ENCODE measurements at regions not wholly inside any gene's neighbourhood (a gene's known extent, or its start where the extent isn't known, plus 50 kb on each side); places are given as distances from the start of the nearest gene placed in this dataset.

- no peak for DNase-seq
These were observed 463.3 kb upstream of the DMAC1 start for GRCh38 chr9:8262625-8263622.

- DNase-seq: no peak
These were observed 462.2 kb upstream of the DMAC1 start for GRCh38 chr9:8261737-8262136.

DNA sequence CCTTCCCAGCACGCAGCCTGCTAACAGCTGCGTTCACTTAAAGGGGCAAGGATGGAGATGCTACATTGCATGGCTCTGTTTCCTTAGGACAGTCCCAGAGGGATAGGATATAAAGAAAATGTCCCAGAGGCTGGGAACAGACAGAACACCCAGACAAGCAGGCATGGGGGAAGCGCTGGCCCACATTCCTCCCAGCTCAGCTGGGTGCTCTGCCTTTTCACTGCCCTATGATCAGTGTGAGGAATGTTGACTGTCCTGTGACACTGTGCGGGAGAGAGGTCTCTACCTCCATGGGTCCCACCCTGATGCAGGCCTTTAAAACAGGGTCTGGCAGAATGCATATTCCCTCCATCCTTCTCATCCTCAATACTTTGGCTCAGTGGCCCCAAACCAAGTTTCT is 459.4 kb upstream of the DMAC1 start:
- DNase-seq: no peak

GRCh38 chr9:8256880-8257279 is 457.3 kb upstream of the DMAC1 start:
- no peak for DNase-seq

GRCh38 chr9:8255850-8256249 is 456.3 kb upstream of the DMAC1 start:
- no peak for DNase-seq

DNA sequence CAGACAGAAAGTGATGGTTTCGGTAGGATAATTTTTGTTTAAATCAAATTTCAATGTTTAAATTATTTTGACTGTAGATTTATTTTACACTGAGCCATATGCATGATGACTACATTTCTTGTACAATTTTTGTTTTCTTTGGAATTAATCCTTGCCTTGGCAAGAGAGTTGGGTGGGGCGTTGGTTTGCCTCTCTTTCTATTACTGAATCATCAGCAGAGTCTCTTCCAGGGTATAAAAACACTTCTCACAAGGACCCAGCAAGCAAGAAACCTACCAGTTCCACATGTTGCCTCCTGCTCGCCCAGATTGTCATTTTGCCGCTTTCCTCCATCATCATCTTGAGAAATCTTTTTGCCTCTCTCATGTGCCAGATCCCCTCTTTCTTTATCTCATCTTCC is 455.0 kb upstream of the DMAC1 start:
- no peak for DNase-seq

DNA sequence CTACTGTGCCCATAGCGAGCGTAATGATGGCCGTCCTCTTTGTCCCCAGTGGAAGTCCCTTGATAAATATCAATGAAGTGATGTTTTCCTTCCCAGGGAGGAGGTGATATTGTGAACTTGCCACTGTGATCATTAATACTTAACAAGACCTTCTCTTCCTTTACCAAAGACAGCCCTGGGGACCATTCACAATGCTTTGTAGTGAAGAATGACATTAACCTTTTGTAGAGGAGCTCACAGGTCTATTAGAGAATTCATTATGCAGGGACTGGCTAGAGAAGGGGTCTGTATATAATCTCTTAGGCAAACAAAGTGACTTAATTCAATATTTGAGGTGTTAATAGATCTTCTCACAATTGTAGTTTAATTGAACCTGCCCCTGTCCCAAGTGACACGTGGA is 452.9 kb upstream of the DMAC1 start:
- DNase-seq: no peak

DNA sequence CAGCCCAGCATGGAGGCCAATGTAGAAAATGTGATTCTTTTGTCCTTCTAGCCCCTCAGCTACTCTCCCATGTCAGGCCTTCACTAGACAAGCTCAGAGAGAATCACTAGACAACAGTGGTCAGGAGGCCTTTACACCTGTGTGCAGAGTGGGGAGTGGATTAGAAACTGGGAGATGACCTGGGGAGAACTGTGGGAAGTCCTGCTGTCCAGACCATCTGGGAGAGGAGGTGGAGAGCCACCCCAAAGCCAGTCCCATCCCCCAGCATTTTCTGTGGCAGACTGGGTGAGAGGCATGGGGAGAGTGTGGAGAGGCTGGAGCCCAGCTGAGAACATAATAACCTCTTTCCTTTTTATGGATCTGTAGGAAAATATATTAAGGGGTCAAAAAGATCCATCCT is 452.0 kb upstream of the DMAC1 start:
- no peak for DNase-seq

DNA sequence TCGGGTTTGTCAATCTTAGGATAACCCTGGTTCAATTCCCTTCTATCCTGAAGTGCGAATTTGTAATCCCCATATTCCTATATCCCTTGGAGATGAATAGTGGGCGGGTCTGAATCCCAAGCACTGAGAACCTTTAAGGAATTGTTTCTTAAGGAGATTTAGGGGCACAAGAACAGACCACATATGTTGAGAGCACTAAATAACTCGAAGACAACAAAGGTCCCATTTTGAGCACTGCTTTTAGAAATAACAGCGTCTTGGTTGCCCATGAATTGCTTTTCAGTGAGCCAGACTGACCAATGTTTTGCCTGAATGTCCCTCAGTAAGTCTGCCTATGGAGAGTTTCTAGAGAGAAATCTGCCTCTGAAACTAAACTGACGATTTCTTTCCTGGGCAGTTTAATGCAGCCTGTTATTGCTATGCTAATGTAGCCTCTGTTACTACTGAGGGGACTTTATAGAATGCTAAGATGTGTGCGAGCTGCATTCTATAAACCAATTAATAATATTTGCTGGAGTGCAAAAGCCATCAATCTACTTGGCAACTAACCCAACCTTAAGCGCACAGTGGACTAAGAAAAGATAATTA is 445.0 kb upstream of the DMAC1 start:
- no peak for DNase-seq

DNA sequence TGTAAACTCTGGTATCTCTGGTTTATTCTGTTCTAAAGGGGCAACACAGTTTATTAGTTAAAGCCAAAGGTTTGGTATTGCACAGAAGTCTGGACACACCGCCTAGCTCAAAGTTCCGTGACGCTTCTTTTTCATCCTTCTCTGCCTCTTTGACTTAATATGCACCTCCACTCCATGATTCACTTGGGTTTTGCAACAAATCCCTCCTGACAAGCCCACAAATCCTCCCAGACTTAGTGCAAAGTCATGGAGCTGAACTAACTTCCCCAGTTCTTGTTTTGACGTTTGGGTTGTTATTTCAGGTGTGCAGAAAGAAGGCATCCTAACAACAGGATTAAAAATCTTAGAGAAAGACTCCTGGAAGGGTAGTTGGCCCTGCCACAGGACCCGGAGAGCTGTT is 441.6 kb upstream of the DMAC1 start:
- no peak for DNase-seq

- no peak for DNase-seq
These were observed 437.5 kb upstream of the DMAC1 start for GRCh38 chr9:8237096-8237495.

DNA sequence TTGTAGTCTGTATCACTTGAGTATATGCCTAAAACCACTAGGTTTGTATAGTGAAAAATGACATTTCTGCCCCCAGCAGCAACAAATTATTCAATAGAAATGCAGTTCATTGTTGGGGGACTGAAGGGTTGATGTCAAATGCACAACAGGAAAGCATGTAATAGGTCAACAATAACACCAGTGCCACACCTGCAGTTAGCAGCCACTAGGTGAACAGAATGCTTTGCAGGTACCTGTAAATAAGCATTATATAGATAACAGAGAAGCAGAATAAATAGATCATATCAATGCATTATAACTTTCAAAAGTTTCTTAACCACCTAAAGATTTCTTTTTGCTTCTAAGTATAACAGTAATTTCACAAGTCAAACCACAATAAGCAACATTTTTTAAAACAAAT is 435.9 kb upstream of the DMAC1 start:
- no peak for DNase-seq

DNA sequence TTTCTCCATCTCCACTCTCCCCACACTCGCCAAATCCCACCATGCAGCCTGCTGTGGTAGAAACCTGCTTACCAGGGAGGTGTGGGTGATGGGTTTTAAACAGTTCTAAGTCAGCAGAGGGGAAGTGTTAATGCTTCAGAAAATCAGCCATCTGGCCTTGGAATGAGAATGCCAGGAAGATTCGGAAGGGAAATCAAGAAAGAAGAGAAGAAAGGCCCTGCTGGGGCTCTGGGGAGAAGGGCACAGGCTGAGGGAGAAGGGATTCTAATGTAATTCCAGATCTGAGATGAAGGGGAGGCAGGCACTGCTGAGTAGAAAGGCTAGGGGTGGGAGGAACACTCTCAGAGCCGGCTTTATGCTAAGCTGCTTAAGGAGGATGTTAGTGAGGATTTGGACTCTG is 434.7 kb upstream of the DMAC1 start:
- no peak for DNase-seq

DNA sequence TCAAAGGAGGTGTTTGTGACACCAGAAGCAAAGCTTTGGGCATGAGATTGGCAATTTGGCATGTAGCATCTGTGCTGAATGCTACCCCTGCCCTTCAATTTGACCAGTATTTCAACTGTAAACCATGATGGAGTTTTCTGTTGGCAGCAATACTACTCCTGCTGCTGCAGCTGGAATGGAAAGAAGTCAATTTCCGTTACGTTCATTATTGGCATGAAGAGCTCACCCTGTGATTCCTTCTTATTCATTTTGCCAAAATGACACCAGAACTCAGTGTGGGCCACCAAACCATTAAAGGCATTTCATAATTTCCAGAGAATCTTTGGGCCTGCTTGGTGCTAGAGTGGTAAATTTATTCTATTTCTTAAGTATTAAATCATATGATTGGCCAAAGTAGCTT is 433.1 kb upstream of the DMAC1 start:
- DNase-seq: no peak

- no peak for DNase-seq
These were observed 429.6 kb upstream of the DMAC1 start for GRCh38 chr9:8229226-8229625.

GRCh38 chr9:8224381-8224801 is 424.8 kb upstream of the DMAC1 start:
- no peak for DNase-seq

DNA sequence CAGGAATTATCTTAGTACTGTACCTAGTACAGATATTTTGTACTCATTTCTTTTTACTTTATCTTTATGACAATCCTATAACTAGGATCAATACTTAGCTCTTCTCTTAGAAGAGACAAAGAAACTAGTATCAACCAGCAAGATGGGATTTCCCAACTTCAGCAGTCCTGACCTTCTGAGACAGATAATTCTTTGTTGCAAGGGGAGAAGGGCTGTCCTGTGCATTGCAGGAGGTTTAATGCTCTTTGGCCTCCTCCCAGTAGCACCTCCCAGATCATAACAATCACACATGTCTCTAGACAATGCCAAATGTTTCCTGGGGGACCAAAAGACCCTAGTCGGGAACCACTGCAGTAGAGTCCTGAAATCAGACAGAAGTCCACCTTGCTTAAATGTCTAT is 424.3 kb upstream of the DMAC1 start:
- DNase-seq: no peak

DNA sequence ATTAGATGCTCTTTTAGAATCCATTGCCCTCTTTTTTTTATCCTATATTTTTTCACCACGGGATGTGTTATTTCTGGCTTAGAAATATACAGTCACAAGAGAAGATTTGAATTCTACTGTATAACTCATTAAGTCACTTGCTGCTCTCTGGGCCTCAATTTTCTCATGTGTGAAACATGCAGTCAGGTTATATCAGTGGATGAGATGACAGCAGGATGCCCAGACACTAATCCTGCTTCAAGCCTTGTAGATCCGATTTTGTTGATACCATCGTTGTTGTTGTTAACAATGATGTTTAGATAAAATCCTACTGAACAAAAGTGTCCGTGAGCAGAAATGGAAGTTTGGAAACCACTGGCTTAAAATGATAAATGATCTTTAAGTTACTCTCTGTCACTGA is 421.9 kb upstream of the DMAC1 start:
- no peak for DNase-seq

DNA sequence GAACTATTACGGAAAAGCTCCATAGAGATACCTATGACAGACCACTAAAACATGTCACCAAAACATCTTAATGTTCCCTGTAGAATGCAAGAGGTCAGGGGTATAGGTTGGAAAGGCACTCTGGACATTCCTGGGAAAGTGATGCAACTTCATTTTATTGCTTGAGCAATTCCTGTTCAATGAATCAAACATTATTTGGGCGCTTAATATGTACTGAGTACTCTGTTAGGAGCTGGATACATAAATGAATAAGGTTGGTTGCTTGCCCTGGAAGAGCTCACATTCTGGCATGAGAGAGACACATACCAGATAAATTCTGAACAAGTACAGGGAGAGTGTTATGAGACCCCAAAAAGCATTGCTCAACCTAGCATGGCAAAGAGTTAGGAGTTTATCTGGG is 408.9 kb upstream of the DMAC1 start:
- DNase-seq: no peak

GRCh38 chr9:8207596-8207995 is 408.0 kb upstream of the DMAC1 start:
- DNase-seq: no peak

DNA sequence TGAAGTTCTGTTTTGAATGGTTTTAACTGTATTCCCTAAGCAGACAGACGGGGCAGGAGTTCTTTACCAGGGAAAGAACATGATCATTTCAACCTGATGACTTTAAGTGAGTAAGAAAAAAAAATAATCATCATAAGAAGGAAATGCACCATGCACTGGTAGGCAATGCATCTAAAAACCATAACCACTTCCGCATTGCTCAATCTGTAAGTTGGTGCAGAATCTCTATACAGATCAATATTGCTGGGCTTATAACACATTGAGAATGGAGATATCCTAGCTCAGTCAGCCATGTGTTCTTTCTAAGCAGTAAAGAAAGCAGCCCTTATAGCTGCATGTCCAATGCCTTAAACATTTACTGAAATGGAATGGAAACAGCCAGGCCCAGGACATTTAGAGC is 407.1 kb upstream of the DMAC1 start:
- DNase-seq: no peak

GRCh38 chr9:8205576-8205975 is 406.0 kb upstream of the DMAC1 start:
- no peak for DNase-seq

DNA sequence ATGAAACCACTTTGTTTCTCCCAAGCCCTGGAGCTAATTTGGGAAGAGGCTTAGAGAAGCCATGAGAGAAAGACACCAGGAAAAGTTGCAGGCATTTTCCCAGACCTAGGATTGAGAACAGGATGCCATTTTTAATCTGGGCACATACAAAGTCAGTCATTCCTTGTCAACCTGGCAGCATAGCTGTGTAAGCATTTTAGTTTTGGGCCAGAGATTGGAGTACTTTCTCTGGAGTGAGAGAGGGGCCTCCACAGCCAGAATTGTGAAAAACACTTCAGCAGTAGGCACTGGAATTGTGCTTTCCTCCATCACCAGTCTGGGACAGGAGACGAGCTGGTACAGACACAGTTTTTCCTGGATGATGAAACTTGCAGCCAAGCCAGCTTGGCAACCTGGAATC is 390.3 kb upstream of the DMAC1 start:
- DNase-seq: no peak

GRCh38 chr9:8188723-8189407 is 389.3 kb upstream of the DMAC1 start:
- no peak for DNase-seq
